GM12874 (cell line): ENCODE measurements at regions not wholly inside any gene's neighbourhood (a gene's known extent, or its start where the extent isn't known, plus 50 kb on each side); places are given as distances from the start of the nearest gene placed in this dataset.

Experiments used
- TF ChIP-seq, protein P1 (sequence below): IDR thresholded peaks from 2 replicates; pipeline ENCODE4 v1.5.1; 2011; ENCODE audit warnings: low read depth, mild to moderate bottlenecking, control low read depth, low read length, moderate library complexity; ENCODE audit not compliant: insufficient read depth

DNA sequence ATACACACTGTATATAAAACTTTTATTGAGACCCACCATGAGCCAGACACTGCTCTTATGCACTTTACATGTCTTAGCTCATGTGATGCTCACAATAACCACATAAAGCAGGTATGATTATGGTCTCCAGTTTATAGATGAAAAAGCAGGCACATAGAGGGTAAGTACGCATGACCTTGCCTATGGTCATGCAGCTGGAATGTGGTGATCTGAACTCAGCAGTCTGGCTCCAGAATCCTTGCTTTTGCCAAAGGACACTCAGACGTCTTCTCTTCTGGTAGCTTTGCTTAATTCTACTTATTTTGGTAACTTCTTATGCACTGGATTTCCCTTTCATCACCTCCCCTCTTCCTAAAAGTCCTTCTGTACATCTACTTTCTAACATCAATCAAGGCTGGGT lies 103.3 kb upstream of the CRY1 start:
- TF ChIP-seq, protein P1, sequence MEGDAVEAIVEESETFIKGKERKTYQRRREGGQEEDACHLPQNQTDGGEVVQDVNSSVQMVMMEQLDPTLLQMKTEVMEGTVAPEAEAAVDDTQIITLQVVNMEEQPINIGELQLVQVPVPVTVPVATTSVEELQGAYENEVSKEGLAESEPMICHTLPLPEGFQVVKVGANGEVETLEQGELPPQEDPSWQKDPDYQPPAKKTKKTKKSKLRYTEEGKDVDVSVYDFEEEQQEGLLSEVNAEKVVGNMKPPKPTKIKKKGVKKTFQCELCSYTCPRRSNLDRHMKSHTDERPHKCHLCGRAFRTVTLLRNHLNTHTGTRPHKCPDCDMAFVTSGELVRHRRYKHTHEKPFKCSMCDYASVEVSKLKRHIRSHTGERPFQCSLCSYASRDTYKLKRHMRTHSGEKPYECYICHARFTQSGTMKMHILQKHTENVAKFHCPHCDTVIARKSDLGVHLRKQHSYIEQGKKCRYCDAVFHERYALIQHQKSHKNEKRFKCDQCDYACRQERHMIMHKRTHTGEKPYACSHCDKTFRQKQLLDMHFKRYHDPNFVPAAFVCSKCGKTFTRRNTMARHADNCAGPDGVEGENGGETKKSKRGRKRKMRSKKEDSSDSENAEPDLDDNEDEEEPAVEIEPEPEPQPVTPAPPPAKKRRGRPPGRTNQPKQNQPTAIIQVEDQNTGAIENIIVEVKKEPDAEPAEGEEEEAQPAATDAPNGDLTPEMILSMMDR: no peak

DNA sequence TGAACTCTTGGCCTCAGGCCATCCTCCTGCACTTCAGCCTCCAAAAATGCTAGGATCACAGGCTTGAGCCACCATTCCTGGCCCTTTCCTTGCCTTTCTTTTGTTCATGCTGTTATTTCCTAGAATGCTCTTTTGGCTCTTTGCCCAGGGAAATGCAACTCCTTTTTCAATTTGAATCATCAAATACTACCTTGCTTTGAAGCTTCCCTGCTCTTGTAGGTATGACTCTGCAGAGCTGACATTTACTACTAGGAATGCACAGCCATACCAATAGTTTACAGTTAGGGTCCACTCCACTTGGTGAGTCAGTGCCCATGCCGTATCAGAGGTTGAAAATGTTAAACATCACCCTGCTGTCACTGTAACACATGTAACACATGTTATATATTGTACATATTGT lies 107.0 kb upstream of the CRY1 start:
- TF ChIP-seq, protein P1: no peak

DNA sequence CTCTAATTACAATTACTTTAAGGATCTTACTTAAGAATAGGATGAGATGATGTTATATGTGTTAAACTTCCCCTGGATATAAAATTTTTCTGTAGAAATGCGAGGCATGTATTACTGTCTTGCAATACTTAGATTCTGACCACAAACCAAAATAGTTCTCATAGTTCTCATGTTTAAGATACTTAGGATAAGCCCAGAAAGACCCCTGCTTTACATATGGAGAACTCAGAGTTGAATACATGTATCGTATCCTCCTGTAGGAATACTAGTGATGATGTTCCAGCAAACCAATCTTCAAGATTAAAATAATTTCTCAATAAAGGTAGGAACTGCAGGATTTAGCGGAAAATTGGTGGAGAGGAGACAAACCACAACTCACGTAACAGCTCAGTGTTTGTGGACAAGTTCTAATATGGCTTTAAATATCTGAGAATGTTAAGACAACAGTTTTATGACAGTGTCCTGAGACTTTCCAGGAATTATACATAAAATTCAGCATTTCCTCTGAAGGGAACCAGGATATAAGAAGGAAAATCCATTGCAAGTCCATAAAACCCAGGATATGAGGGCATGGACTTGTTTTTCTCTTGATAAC lies 114.7 kb upstream of the CRY1 start:
- TF ChIP-seq, protein P1: no peak

DNA sequence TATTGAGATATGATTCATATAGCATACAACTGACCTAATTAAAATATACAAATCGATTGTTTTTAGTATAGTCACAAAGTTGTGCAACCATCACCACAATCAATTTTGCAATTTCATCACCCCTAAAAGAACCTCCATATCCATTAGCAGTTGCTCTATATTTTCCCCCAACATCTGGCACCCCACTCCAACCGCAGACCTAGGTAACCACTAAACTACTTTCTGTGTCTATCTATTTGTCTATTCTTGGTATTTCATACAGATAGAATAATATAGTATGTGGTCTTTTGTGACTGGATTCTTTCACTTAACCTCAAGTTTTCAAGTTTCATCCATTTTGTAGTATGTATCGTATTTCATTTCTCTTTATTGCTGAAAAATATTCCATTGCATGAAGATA lies 126.0 kb upstream of the CRY1 start:
- TF ChIP-seq, protein P1: no peak

DNA sequence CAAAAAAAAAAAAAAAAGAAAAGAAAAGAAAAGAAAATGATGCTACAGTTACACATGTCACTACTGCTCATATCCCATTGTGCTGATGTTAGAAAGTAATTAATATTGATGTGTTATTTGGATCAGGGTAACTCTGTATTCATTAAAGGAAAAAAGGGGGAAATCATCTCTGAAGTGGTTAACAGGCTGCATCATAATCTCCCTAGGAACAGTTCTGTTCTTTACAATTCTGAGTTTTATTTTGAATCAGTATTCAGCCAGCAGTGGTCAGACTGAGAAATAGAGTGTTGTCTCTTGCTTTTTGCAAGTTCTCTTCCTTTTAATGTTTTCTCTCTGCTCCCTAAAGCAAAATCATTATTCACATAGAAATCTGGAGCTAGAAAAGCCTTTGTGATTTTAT lies 128.6 kb upstream of the CRY1 start:
- TF ChIP-seq, protein P1: no peak

DNA sequence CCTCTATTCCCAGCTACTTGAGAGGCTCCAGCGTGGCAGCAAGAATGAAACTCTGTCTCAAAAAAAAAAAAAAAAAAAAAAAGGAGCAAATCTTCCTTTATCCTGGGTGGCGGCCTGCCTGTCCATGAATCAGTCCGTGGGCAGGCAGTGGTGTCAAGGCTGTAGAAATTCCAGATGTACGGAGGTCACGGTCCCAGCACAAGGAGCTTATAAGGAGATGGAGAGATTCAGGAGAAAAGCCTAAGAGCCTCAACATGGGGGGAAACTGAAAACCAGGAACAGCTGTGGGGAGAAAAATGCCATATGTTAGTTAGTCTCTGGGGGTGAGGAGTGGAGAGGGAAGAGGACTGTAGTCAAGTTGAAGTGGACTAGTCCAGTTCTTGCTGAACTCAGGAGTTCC lies 130.5 kb upstream of the CRY1 start:
- TF ChIP-seq, protein P1: no peak

DNA sequence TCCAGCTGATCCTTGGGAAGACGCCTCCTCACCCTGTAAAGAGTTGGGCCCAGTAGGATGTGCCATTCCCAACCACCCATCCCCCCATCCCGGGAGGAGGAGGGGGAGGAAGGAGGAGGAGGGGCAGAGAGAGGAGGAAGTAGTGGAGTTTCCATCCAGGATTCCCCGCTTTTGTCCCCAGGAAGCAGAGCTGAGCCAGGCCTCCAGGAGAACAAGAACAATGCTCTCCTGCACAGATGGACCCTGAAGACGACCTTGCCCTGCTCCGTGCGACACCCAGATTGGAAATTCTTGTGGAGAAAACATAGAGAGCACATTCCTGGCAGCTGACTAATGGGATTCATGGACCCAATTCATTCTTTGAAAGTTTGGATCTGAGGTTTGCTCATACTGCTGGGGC lies 132.3 kb upstream of the CRY1 start:
- TF ChIP-seq, protein P1: no peak
